DMS153 (cell line): ENCODE measurements at regions not wholly inside any gene's neighbourhood (a gene's known extent, or its start where the extent isn't known, plus 50 kb on each side); places are given as distances from the start of the nearest gene placed in this dataset.
"Not testable (repeated sequence)": the region's sequence is repeated elsewhere in the genome, so short reads cannot be mapped to it uniquely, and the experiment has no call there.

Source experiments
- DNase-seq: peaks from one replicate; lab custom pipeline; 2025; lab: John Stamatoyannopoulos, UW

- not testable (repeated sequence) for DNase-seq
Observed at GRCh38 chr12:62010331-62010906, 249.8 kb upstream of the USP15 start.

- DNase-seq, result not testable (repeated sequence)
Observed at GRCh38 chr12:62010973-62011372, 249.2 kb upstream of the USP15 start.

GRCh38 chr12:62014330-62014729 is 245.9 kb upstream of the USP15 start:
- DNase-seq, result no peak

- no peak for DNase-seq
Observed at GRCh38 chr12:62016021-62016420, 244.2 kb upstream of the USP15 start.

- no peak for DNase-seq
Observed at GRCh38 chr12:62021808-62022207, 238.4 kb upstream of the USP15 start.

- no peak for DNase-seq
Observed at GRCh38 chr12:62028536-62028935, 231.7 kb upstream of the USP15 start.

GRCh38 chr12:62032870-62033269 is 227.3 kb upstream of the USP15 start:
- no peak for DNase-seq

- no peak for DNase-seq
Observed at GRCh38 chr12:62044450-62045135, 215.6 kb upstream of the USP15 start.

- DNase-seq, result no peak
Observed at GRCh38 chr12:62045211-62045610, 215.0 kb upstream of the USP15 start.

GRCh38 chr12:62050785-62051184 is 209.4 kb upstream of the USP15 start:
- no peak for DNase-seq

GRCh38 chr12:62069976-62070375 is 190.2 kb upstream of the USP15 start:
- DNase-seq, result no peak

GRCh38 chr12:62073236-62073635 is 187.0 kb upstream of the USP15 start:
- not testable (repeated sequence) for DNase-seq

GRCh38 chr12:62075870-62076269 is 184.3 kb upstream of the USP15 start:
- DNase-seq, result no peak

- no peak for DNase-seq
Observed at GRCh38 chr12:62078020-62078419, 182.2 kb upstream of the USP15 start.

- no peak for DNase-seq
Observed at GRCh38 chr12:62082448-62082847, 177.8 kb upstream of the USP15 start.

GRCh38 chr12:62098132-62098531 is 162.1 kb upstream of the USP15 start:
- DNase-seq, result no peak

- no peak for DNase-seq
Observed at GRCh38 chr12:62103748-62104147, 156.5 kb upstream of the USP15 start.

- no peak for DNase-seq
Observed at GRCh38 chr12:62106547-62107185, 153.5 kb upstream of the USP15 start.

GRCh38 chr12:62113366-62114011 is 146.7 kb upstream of the USP15 start:
- no peak for DNase-seq

GRCh38 chr12:62116986-62117385 is 143.2 kb upstream of the USP15 start:
- no peak for DNase-seq

GRCh38 chr12:62123721-62124203 is 136.4 kb upstream of the USP15 start:
- no peak for DNase-seq

- DNase-seq, result no peak
Observed at GRCh38 chr12:62127516-62127915, 132.7 kb upstream of the USP15 start.
